Activated CD4-positive, CD25-positive, alpha-beta regulatory T cell treated with anti-CD3 and anti-CD28 coated beads, Interleukin-2, amount 50 U/mL, for 24 hours (primary cell): ENCODE measurements at regions not wholly inside any gene's neighbourhood (a gene's known extent, or its start where the extent isn't known, plus 50 kb on each side); places are given as distances from the start of the nearest gene placed in this dataset.

Experiments used
- ATAC-seq, 2 donors: fragments of 150-1000 bp; cut with Tn5 transposase; one replicate each; pipeline ENCODE4 v1.10.0; 2021; ENCODE audit warnings: mild to moderate bottlenecking in 1 of 2, moderate library complexity in 1 of 2

GRCh38 chr3:13223574-13224237, 150.5 kb upstream of the IQSEC1 start:
- no peak for ATAC-seq

- ATAC-seq, result no peak
Observed at GRCh38 chr3:13222891-13223573, 149.8 kb upstream of the IQSEC1 start.

- no peak for ATAC-seq
Observed at GRCh38 chr3:13222131-13222530, 148.9 kb upstream of the IQSEC1 start.

GRCh38 chr3:13221491-13222061, 148.3 kb upstream of the IQSEC1 start:
- no peak for ATAC-seq

DNA sequence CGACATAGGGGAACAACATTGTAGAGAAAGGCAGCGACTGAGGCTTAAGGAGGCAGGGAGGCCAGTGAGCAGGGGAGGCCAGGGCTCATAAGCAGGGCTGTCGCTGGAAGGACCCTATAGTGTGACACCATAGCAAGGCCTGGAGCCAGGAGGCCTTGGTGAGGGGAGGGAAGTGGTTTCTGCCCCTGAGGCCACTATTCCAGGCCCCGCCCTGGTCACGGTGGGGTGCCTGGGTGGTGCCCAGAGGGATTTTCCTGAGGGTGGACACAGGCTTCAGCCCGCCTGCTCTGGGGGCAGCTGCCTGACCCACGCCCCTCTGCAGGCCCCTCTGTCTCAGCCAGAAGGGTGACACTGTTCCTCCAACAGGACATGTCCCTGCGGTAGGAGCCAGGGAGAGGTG, 147.8 kb upstream of the IQSEC1 start:
- ATAC-seq, result no peak

- no peak for ATAC-seq
Observed at GRCh38 chr3:13219902-13220296, 146.7 kb upstream of the IQSEC1 start.

DNA sequence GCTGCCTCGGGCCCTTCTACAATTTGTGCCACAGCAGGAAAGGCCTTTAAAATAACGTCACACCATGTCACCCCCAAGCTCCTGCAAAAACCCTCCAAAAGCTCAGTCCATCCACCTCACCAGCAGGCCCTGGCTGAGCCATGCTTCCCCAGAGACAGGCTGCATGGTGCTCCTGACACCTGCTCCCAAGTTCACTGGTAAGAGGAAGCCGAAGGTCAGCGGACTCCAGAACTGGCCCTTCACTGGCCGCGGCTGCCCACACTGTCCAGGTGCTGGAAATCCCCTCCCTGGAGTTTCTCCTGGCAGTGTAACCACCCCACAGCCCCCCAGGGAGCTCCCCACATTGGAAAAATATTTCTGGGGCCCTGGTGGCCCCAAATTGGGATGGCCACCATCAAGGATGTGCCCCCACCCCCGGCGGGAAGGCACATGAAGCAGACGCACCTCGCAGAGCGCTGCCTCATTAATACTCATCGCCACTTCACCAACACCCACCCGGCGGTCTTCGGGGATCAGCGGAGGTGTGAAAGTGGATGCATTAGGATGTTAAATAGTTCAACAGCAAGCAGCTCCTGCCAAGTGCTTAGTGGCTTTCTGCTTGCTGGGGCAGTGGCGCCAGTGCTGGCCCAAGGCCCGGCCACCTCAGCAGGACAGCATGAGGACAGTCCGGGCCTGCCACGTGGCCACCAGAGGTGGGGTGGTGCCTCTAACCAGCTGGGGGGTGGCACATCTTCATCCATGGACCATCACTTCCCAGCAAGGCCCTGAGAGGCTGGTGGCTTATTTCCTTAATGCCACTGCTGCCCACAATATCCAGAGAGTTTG, 146.1 kb upstream of the IQSEC1 start:
- no peak for ATAC-seq

- ATAC-seq, result no peak
Observed at GRCh38 chr3:13218541-13218908, 145.3 kb upstream of the IQSEC1 start.

GRCh38 chr3:13217736-13218540, 144.7 kb upstream of the IQSEC1 start:
- ATAC-seq, result no peak

DNA sequence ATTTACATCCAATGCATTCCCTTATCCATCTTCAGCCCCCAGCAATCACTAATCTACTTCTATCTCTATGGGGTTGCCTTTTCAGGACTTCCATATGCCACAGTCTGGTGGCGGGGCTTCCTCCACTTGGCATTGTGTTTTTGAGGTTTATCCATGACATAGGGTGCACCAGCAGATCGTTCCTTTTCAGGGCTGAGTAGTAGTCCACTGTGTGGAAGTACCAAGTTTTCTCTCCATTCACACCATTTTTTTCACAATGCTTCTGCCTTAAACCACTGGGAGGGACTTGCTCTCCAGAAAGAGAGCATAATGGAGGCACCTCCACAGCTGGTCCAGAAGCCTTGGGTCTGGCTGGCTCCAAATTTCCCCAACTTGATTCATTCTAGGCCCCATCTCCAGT, 144.0 kb upstream of the IQSEC1 start:
- no peak for ATAC-seq

GRCh38 chr3:13215940-13216546, 142.8 kb upstream of the IQSEC1 start:
- no peak for ATAC-seq

DNA sequence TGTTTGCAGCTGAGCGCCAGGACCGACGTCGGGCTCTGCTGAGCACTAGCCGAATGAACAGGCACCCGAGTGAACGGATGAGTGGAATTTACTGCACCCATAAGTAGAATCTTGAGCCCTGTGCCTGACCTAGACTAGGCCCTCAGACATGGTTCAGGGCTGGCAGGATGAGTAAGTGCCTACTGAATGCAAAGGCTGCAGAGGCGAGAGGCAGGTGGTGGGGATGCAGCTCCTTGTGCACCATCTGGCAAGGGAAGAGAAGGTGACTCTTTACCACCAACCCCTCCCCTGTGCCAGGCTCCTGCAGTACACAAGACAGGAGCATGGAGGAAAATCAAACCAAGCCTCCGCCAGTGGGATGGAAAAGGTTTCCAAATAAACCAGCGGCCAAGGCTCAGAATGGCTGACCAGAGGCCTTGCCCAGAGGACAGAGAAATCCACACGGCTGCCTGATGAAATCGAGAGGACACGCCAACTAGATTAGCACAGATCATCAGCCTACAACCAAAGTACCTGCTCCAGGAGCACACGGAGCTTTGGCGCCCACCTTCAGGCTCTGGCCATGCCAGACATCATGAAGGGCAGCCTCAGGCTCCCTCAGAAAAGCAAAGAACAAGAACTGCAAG, 141.7 kb upstream of the IQSEC1 start:
- no peak for ATAC-seq

DNA sequence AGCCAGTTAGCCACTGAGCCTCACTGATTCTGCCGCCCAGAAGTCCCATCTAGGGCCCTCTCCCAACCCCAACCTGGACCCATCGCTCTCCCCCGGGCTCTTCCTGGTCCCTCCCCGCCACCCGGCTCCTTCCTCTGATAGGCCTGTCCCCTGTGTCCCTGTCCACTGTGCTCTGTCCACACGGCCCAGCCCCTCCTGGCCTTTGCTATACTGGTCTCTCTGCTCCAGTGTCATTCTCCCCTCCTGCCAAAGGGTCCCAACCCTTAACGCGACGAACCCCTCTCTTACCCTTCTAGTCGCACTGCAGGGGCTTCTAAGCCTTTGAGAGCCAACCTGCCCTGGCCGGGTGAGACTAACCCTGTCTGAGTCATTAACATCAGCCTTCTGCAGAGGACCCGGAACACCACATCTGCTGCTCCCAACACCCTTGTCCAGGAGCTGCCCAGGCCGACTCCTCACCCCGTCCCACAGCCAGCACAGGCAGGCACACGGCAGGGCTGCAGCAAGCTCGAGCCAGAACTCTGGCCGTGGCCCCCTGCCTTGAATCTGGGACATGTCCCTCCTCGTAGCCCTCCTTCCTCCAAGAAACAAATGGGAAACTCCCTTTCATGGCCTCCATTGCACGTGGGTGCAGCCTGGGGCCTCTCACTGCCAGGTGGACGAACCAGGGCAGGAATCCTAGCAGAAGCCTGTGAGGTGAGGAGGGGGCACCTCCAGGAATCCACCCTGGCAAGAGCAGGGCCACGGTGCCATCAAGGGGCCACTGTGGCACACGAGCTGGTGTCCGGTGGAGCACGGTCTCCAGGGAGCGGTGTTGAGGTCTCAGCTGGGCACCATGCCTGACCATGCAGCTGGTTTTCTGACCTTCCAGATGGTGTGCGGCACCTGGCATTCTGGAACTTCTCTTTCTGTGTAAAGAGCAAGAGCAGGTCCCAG, 140.9 kb upstream of the IQSEC1 start:
- no peak for ATAC-seq

DNA sequence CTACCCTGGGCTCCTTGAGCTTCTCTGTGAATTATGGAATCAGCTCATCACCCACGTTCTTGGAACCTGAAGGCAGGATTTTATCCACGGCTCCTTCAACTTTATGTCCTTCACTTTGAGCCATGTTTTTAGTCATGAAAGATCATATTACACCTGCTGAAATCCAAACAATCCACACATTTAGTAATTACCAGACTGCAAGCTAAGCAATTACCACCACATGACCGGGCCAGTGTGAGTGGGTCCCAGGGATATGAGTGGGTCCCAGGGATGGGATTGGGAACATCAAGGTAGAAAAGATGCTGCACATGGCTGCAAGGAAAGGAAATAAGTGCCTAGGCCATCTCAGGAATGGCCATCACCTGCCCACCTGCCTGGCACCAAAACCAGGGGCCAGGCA, 140.3 kb upstream of the IQSEC1 start:
- no peak for ATAC-seq

DNA sequence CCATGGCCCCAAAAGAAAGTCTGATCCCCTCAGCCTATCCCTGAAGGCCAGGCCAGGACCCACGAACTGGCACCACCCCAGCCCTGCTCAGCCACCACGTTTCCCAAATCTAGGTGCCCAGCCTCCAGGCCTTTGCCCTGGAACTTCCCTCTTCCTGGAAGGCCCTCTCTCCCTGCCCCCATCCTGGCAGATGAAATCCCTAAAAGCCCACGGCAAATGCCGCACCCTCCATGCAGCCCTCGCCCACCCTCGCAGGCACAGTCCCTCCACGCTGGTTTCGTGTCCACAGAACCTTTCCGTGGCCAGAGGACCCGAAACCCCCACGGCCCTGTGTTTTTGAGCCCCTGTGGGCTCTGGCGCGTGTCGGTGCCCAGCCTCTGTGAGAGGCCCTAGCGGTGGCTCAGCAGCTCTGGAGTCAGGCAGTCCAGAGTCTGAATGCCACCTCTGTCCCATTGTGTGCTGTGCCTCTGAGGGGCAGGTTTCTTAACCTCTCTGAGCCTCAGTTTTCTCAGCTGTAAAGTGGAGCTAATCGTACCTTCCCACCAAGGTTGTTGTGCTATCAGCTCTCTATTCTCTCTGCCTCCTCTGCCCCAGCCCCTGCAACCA, 138.5 kb upstream of the IQSEC1 start:
- no peak for ATAC-seq

- no peak for ATAC-seq
Observed at GRCh38 chr3:13210221-13210975, 137.2 kb upstream of the IQSEC1 start.

- no peak for ATAC-seq
Observed at GRCh38 chr3:13209634-13209997, 136.4 kb upstream of the IQSEC1 start.

GRCh38 chr3:13208706-13209633, 135.7 kb upstream of the IQSEC1 start:
- no peak for ATAC-seq
